Fibroblast of villous mesenchyme (primary cell): ENCODE measurements at regions not wholly inside any gene's neighbourhood (a gene's known extent, or its start where the extent isn't known, plus 50 kb on each side); places are given as distances from the start of the nearest gene placed in this dataset.

Source experiments
- DNase-seq: peaks from one replicate; pipeline ENCODE4 v3.0.0-alpha.2; 2010; ENCODE audit warnings: low read depth
- H3K4me3 ChIP-seq: 2 replicates; pipeline ENCODE4 v1.5.1; 2011; ENCODE audit warnings: low read depth, mild to moderate bottlenecking, low read length
- CTCF ChIP-seq: IDR thresholded peaks from 2 replicates; pipeline ENCODE4 v1.5.1; 2012; ENCODE audit warnings: low read depth, mild to moderate bottlenecking, low read length; ENCODE audit not compliant: insufficient read depth

- no peak for DNase-seq
- TF ChIP-seq CTCF: no peak
These were observed 72.6 kb downstream of the RBFOX3 start for GRCh38 chr17:79538291-79538690.

GRCh38 chr17:79537686-79538085 lies 73.2 kb downstream of the RBFOX3 start:
- TF ChIP-seq CTCF: no peak
- H3K4me3 ChIP-seq: no peak overlapping the region
- no peak for DNase-seq

More at GRCh38 chr17:79538291-79538690, 72.6 kb downstream of the RBFOX3 start:
- no peak overlapping the region for H3K4me3 ChIP-seq

- TF ChIP-seq CTCF: no peak
- no peak overlapping the region for H3K4me3 ChIP-seq
- no peak for DNase-seq
These were observed 73.8 kb downstream of the RBFOX3 start for GRCh38 chr17:79537061-79537460.

GRCh38 chr17:79536212-79536840 lies 74.5 kb downstream of the RBFOX3 start:
- H3K4me3 ChIP-seq: no peak overlapping the region
- no peak for TF ChIP-seq CTCF
- DNase-seq: no peak

- no peak for TF ChIP-seq CTCF
- H3K4me3 ChIP-seq: no peak overlapping the region
- no peak for DNase-seq
These were observed 75.2 kb downstream of the RBFOX3 start for GRCh38 chr17:79535728-79536025.

- H3K4me3 ChIP-seq: no peak overlapping the region
- no peak for DNase-seq
- no peak for TF ChIP-seq CTCF
These were observed 75.8 kb downstream of the RBFOX3 start for GRCh38 chr17:79534851-79535727.
